HepG2 (cell line): ENCODE measurements at regions not wholly inside any gene's neighbourhood (a gene's known extent, or its start where the extent isn't known, plus 50 kb on each side); places are given as distances from the start of the nearest gene placed in this dataset.

Source experiments
- ARID5B ChIP-seq: IDR thresholded peaks from 2 replicates; pipeline ENCODE4 v1.4.0; 2020; ENCODE audit warnings: mild to moderate bottlenecking, missing genetic modification reagents
- FOXP4 ChIP-seq: sonication (generic); formaldehyde crosslinking; IDR thresholded peaks from 2 replicates; pipeline ENCODE4 v1.4.0; 2020; ENCODE audit warnings: missing genetic modification reagents
- MAFF ChIP-seq: IDR thresholded peaks from 2 replicates; pipeline ENCODE4 v1.6.1; 2011; ENCODE audit warnings: low read depth, low read length, improper control_type of control experiment
- NR2F2 ChIP-seq: IDR thresholded peaks from 2 replicates; pipeline ENCODE4 v1.6.1; 2012; ENCODE audit warnings: low read depth, inconsistent platforms, borderline replicate concordance
- NR2F6 ChIP-seq, 2 experiments: IDR thresholded peaks; 2 replicates each; pipeline ENCODE4 v1.6.1; 2016; ENCODE audit warnings: antibody characterized with exemption in 1 of 2, mild to moderate bottlenecking in 1 of 2
- PRDM10 ChIP-seq: sonication (generic); formaldehyde crosslinking; IDR thresholded peaks from 2 replicates; pipeline ENCODE4 v1.4.0; 2020; ENCODE audit warnings: low read depth, missing genetic modification reagents
- RARA ChIP-seq: IDR thresholded peaks from 2 replicates; pipeline ENCODE4 v1.6.1; 2016; ENCODE audit warnings: missing genetic modification reagents, missing compliant biosample characterization
- RXRB ChIP-seq: IDR thresholded peaks from 2 replicates; pipeline ENCODE4 v1.6.1; 2016; ENCODE audit warnings: borderline replicate concordance, missing genetic modification reagents, missing compliant biosample characterization
- SAP130 ChIP-seq: IDR thresholded peaks from 2 replicates; pipeline ENCODE4 v1.6.1; 2016; ENCODE audit warnings: low read depth
- ZNF558 ChIP-seq: sonication (generic); formaldehyde crosslinking; IDR thresholded peaks from 2 replicates; pipeline ENCODE4 v1.9.0; 2022; ENCODE audit warnings: mild to moderate bottlenecking, missing genetic modification reagents, borderline replicate concordance

- peak; percentile 32; the same call in 1 of the 2 replicates for TF ChIP-seq ARID5B (CRISPR knock-in tag)
- TF ChIP-seq ZNF558 (CRISPR knock-in tag), result no peak
- peak; percentile 61; the same call in 1 of the 2 replicates for TF ChIP-seq MAFF
- TF ChIP-seq RARA (CRISPR knock-in tag), result peak; percentile 19; the same call in 1 of the 2 replicates
- peak; percentile 24; the same call in 1 of the 2 replicates for TF ChIP-seq SAP130 (CRISPR knock-in tag)
- TF ChIP-seq PRDM10 (CRISPR knock-in tag), result peak; percentile 94
- peak; percentile 73 for TF ChIP-seq RXRB (CRISPR knock-in tag)
- TF ChIP-seq NR2F2, result 0 out of 2 replicates have a peak, but pooled peaks have one; percentile 37
- peak; percentile 79 for TF ChIP-seq NR2F6 (IDR thresholded peaks at IDR 0.05)
- peak; percentile 55 for TF ChIP-seq NR2F6 (CRISPR knock-in tag; IDR thresholded peaks at IDR 0.05)
- no peak for TF ChIP-seq FOXP4 (CRISPR knock-in tag)
Measured at GRCh38 chr7:93046641-93047040, 71.1 kb downstream of the SAMD9 start (continued).
